HG03060 (cell line): ENCODE measurements at regions not wholly inside any gene's neighbourhood (a gene's known extent, or its start where the extent isn't known, plus 50 kb on each side); places are given as distances from the start of the nearest gene placed in this dataset.
"Not testable (repeated sequence)": the region's sequence is repeated elsewhere in the genome, so short reads cannot be mapped to it uniquely, and the experiment has no call there.

Experiments used
- ATAC-seq: cut with Tn5 transposase; IDR thresholded peaks from one replicate; pipeline ENCODE4 v1.9.1; 2021; ENCODE audit warnings: low read depth, moderate number of reproducible peaks; ENCODE audit not compliant: unreplicated experiment

- not testable (repeated sequence) for ATAC-seq
These were observed 125.9 kb downstream of the TMEM121 start for GRCh38 chr14:105652317-105652716.

- ATAC-seq, result not testable (repeated sequence)
These were observed 127.5 kb downstream of the TMEM121 start for GRCh38 chr14:105653921-105654320.

GRCh38 chr14:105659255-105659654 is 132.9 kb downstream of the TMEM121 start:
- ATAC-seq, result not testable (repeated sequence)

DNA sequence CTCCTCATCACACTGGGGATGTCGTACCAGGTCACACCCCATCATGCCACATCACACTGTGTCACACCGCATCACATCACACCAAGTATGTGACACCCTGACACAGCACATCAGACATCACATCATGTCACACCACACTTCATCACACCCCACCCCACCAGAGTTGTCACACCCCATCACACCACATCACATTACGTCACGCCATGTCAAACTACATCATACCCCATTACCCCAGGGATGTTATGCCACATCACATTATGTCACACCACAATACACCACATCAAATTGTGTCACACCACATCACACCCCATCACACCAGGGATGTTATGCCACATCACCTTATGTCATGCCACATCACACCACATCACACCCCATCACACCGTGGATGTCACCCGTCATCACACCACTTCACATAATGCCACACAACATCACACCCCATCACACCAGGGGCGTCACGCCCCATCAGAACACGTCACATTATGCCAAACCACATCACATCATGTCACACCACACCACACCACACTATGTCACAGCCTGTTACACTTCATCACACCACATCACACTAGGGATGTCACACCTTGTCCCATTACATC is 133.6 kb downstream of the TMEM121 start:
- no peak for ATAC-seq

- no peak for ATAC-seq
These were observed 134.6 kb downstream of the TMEM121 start for GRCh38 chr14:105660816-105661531.

GRCh38 chr14:105662043-105662442 is 135.7 kb downstream of the TMEM121 start:
- not testable (repeated sequence) for ATAC-seq

- not testable (repeated sequence) for ATAC-seq
These were observed 136.2 kb downstream of the TMEM121 start for GRCh38 chr14:105662592-105662991.

GRCh38 chr14:105663323-105663722 is 136.9 kb downstream of the TMEM121 start:
- not testable (repeated sequence) for ATAC-seq

GRCh38 chr14:105663818-105664596 is 137.6 kb downstream of the TMEM121 start:
- ATAC-seq, result not testable (repeated sequence)

DNA sequence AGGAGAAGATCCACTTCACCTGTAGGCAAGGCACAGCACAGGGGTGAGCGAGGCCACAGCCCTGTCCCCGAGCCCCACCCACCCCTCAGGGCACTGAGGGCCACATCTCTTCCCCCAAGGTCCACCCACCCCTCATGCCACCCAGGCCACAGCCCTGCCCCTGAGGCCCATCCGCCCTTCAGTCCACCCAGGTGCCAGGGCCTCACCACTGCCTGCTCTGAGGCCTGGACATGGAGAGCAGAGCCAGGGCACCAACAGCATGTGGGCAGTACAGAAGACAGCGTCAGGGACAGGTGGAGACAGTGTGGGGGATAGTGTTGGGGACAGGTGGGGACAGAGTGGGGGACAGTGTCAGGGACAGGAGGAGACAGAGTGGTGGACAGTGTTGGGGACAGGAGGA is 138.3 kb downstream of the TMEM121 start:
- no peak for ATAC-seq

DNA sequence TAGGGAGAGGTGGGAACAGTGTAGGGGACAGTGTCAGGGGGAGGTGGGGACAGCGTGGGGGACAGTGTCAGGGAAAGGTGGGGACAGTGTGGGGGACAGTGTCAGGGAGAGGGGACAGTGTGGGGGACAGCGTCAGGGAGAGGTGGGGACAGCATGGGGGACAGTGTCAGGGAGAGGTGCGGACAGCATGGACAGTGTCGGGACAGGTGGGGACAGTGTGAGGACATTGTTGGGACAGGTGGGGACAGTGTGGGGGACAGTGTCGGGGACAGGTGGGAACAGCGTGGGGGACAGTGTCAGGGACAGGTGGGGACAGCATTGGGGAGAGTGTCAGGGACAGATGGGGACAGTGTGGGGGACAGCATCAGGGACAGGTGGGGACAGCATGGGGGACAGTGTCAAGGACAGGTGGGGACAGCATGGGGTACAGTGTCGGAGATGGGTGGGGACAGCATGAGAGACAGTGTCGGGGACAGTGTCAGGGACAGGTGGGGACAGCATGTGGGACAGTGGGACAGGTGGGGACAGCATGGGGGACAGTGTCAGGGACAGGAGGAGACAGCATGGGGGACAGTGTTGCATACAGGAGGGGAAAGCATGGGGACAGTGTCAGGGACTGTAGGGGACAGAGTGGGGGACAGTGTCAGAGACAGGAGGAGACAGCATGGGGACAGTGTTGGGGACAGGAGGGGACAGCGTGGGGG is 139.0 kb downstream of the TMEM121 start:
- no peak for ATAC-seq

- no peak for ATAC-seq
These were observed 139.5 kb downstream of the TMEM121 start for GRCh38 chr14:105665951-105666277.

DNA sequence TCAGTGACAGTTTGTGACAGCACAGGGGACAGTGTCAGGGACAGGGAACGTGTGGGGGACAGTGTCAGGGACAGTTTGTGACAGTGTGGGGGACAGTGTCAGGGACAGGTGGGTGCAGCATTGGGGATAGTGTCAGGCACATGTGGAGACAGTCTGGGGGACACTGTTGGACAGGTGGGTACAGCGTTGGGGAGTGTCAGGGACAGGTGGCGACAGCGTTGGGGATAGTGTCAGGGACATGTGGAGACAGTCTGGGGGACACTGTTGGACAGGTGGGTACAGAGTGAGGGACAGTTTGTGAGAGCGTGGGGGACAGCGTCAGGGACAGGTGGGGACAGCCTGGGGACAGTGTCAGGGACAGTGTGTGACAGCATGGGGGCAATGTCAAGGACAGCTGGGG is 140.0 kb downstream of the TMEM121 start:
- ATAC-seq, result no peak

DNA sequence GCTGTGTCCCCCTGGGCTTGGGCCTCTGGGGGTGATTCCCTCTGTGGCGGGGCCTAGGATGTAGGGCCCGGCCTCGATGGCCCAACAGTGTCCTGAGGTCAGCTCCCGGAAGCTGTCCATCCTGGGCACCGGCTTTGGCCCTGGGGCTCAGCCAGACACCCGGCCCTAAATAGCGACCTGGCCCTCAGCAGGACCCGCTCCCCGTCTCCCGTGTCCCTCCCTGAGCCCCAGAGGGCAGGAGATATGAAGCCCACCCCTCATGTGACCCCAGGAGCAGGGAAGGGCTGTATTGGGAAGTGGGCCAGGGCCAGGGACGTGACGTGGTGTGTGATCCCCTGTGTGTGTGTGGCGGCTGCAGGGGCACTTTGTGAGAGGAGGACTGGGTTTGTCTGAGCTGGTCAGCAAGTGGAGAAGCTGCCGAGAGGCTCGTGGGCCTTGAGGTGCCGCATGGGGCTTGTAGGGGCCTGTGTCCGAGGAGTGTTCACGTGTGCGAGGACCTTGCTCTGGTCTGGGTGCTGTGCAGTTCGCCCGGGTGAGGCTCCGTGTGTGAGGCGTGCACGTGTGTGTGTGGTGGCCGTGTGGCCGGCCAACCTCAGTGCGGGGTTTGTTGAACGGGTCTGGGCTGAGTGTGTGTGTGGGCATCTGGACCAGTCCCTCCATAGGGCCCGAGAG is 140.7 kb downstream of the TMEM121 start:
- ATAC-seq, result not testable (repeated sequence)

GRCh38 chr14:105667663-105668020 is 141.3 kb downstream of the TMEM121 start:
- not testable (repeated sequence) for ATAC-seq

DNA sequence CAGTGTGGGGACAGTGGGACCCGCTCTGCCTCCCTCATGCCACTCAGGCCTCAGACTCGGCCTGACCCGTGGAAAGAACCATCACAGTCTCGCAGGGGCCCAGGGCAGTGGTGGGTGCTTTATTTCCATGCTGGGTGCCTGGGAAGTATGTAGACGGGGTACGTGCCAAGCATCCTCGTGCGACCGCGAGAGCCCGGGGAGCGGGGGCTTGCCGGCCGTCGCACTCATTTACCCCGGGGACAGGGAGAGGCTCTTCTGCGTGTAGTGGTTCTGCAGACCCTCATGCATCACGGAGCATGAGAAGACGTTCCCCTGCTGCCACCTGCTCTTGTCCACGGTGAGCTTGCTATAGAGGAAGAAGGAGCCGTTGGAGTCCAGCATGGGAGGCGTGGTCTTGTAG is 141.6 kb downstream of the TMEM121 start:
- not testable (repeated sequence) for ATAC-seq

DNA sequence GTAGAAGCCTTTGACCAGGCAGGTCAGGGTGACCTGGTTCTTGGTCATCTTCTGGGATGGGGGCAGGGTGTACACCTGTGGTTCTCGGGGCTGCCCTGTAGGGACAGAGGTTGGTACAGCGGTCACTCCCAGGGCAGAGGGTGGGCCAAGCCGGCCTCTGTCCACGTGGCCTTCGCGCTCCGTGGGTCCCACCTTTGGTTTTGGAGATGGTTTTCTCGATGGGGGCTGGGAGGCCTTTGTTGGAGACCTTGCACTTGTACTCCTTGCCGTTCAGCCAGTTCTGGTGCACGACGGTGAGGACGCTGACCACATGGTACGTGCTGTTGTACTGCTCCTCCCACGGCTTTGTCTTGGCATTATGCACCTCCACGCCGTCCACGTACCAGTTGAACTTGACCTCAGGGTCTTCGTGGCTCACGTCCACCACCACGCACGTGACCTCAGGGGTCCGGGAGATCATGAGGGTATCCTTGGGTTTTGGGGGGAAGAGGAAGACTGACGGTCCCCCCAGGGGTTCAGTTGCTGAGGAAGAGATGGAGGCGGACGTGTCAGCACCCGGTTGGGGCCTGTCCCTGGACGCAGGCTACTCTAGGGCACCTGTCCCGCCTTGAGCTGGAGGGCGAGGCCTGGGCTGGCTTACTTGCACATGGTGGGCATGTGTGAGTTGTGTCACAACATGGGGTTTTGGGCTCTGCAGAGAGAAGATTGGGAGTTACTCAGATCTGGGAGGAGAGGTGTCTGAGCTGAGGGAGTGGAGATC is 142.3 kb downstream of the TMEM121 start:
- ATAC-seq, result not testable (repeated sequence)

DNA sequence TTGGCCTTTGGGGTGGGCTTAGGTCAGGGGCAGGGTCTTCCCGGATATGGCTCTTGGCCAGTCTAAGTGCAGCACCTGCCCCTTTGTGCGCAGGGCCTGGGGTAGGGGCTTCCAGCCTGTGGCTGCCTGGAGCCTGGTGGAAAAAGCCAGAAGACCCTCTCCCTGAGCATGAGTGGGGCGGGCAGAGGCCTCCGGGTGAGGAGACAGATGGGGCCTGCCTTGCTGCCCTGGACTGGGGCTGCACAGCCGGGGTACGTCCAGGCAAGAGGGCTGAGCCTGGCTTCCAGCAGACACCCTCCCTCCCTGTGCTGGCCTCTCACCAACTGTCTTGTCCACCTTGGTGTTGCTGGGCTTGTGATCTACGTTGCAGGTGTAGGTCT is 142.8 kb downstream of the TMEM121 start:
- not testable (repeated sequence) for ATAC-seq

DNA sequence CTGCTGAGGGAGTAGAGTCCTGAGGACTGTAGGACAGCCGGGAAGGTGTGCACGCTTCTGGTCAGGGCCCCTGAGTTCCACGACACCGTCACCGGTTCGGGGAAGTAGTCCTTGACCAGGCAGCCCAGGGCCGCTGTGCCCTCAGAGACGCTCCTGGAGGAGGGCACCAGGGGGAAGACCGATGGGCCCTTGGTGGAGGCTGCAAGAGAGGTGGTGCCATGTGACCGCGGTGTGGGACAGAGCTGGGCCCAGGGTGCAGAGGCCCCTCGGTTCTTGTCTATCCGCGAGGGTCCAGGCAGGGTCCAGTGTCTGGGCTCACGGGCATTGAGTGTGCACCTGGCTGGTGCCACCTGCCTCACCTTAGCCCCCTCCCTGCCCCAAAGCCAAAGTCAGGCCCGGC is 143.3 kb downstream of the TMEM121 start:
- ATAC-seq, result not testable (repeated sequence)
